GM20000 (cell line): ENCODE measurements at regions not wholly inside any gene's neighbourhood (a gene's known extent, or its start where the extent isn't known, plus 50 kb on each side); places are given as distances from the start of the nearest gene placed in this dataset.
"Not testable (repeated sequence)": the region's sequence is repeated elsewhere in the genome, so short reads cannot be mapped to it uniquely, and the experiment has no call there.

Experiments
- DNase-seq: peaks from one replicate; pipeline ENCODE4 v3.0.0; 2012; ENCODE audit warnings: low spot score
- TF ChIP-seq, protein P1 (sequence below): IDR thresholded peaks from 2 replicates; pipeline ENCODE4 v1.5.1; 2012; ENCODE audit warnings: mild to moderate bottlenecking, control low read depth; ENCODE audit errors: extremely low read depth, missing control alignments

DNA sequence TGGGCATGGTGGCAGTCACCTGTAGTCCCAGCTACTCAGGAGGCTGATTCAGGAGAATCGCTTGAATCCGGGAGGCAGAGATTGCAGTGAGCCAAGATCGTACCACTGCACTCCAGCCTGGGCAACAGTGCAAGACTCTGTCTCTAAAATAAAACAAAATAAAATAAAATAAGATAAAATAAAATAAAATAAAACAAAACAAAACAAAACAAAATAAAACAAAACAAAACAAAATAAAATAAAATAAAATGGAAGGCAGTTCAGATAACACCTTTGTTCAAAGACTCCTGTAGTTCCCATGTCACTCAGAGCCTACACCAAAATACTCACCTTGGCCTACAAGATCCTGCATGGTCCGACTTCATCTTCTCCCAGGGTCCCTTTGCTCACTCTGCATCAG lies 61.3 kb downstream of the SYF2 start:
- not testable (repeated sequence) for DNase-seq

DNA sequence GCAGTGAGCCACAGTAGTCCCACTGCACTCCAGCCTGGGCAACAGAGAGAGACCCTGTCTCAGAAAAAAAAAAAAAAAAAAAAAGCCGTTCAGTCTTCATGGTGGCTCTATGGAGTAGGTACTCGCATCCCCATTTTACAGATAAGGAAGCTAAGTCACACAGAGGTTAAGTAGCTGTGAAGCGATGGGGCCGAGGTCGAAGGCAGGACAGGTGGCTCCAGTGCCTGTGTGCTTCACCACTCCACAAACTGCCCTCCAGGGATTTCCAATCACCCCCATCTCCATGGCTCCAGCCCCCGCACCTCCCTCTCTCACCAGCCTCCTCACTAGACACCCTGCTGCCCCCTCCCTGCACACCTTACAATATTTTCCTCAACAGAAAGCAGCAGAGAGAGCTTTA lies 61.9 kb downstream of the SYF2 start:
- no peak for DNase-seq
- TF ChIP-seq, protein P1, sequence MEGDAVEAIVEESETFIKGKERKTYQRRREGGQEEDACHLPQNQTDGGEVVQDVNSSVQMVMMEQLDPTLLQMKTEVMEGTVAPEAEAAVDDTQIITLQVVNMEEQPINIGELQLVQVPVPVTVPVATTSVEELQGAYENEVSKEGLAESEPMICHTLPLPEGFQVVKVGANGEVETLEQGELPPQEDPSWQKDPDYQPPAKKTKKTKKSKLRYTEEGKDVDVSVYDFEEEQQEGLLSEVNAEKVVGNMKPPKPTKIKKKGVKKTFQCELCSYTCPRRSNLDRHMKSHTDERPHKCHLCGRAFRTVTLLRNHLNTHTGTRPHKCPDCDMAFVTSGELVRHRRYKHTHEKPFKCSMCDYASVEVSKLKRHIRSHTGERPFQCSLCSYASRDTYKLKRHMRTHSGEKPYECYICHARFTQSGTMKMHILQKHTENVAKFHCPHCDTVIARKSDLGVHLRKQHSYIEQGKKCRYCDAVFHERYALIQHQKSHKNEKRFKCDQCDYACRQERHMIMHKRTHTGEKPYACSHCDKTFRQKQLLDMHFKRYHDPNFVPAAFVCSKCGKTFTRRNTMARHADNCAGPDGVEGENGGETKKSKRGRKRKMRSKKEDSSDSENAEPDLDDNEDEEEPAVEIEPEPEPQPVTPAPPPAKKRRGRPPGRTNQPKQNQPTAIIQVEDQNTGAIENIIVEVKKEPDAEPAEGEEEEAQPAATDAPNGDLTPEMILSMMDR, result no peak

DNA sequence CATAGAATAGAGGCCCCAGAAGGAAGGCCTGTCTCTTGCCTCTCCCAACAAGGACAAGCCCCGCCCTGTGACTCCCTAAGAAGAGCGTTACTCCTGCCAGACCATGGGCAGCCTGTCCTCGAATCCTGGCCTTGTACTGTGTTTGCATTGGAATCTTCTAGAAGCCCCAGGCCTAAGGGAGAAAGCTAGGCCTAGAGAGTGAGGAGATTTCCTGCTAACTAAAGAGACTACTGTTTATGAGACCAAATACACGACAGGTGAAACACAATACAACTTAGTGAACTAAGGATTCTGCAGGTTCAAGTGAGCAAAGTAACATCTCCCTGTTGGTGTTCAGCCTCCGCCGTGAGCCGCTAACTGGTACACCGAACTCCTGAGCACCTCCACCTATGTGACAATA lies 62.7 kb downstream of the SYF2 start:
- TF ChIP-seq, protein P1, result no peak
- DNase-seq, result no peak

DNA sequence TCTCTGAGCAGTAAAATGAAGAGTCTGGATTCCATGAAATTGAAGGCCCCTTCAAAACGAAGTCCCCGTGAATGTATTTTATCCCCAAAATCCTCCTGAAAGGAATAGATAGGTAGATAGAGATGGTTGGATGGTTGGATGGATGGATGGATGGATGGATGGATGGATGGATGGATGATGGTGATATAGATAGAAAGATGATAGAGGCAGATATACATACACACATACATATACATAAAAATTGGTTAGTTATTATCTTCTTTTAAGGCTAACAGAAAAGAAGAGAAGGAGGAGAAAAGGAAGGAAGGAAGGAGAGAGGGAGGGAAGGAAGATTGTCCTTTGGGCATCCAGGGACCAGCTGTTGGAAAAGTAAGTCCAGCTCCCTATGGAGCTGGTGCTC lies 63.1 kb downstream of the SYF2 start:
- TF ChIP-seq, protein P1, result no peak
- no peak for DNase-seq

DNA sequence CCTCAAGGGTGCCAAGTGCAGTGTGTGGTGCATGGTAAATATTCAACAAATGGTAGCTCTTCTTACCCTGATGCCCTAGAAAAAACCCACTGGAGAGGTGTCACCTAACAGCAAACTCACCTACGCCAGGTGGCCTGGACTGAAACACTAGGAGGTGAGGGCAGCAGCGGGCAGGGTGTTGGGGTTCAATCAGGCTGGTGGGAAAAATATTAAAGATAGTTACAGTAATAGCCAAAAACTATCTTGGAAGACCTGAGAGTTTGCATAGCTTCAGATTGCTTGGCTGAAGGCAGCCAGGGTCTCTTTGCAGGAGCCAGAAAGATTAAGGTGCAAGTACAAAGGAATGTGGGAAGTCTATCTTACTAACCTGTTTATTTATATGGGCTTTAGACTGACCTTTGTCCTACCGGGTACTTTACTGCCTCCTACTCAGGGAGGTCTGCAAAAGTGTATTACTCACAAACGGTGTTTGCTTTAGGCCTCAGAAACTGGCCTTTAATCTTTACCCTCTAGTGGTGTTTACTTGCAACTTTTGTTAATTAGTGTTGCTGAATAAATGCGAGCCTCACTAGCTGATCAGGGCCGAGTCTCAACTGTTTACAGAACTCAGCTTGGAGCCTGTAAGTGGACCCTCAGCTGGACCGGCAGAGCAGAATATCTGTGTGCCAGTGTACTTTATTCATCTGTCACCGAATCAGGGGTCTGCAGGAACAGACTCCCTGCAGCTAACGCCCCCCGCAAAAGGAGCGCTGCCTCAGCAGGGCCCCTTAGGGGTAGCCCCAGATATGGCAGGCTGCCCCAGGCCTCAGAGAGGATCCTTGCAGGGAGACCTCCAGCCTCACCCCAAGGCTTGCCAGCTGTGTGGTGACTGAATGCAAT lies 63.9 kb downstream of the SYF2 start:
- TF ChIP-seq, protein P1, result no peak
- DNase-seq, result no peak

DNA sequence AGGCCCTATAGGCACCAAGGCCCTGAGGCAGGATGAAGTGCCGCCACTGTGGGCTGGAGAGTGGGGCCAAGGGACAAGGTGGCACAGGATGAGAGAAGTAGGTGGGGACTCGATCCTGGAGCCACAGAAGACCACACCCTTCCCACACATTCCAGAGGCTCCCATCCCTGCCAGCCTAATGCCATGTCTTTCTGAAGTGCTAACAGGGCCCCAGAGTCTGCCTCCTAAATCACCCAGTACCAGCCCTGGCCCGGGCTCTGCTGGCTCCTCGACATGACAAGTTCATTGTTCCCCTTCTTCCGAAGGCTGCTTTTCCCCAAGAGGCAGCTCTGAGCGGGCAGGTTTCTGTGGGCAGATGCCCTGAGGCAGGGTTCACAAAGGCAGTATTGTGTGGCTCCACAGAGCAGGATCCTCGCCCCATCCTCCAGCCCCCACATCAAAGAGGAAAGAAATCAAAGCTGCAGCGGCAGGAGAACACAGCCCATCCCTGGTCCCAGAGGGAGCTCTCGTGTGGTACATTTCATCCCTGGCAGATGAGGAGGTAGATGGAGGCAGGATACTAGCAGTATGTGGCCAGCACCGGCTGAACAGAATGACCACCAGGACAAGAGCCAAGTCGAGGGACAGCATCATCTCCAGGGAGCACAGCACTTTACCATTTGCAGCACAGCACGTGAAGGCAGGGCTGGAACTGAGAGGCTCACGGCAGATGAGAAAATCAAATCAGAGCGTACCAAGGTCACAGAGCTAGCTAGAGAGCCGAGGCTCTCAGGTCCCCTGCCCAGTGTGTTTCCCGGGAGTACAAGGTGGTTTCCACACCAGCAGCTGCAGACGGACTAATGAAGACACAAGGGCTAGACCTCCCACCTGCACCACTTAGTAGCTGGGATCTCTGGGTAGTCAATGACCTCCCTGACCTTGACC lies 64.8 kb downstream of the SYF2 start:
- no peak for DNase-seq
- TF ChIP-seq, protein P1, result no peak

DNA sequence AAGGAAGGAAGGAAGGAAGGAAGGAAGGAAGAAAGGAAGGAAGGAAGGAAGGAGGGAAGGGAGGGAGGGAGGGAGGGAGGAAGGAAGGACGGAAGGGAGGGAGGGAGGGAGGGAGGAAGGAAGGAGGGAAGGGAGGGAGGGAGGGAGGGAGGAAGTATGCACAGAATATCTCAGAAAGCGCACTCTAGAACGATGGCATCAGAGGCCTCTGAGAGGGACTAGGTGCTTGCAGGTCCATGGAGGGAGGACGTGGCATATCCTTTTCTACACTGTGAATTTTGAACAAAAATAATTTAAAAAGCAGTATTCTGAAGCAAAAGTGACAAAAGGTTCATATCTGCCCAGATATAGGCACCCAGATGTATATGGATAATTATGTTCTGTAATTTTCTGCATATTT lies 65.5 kb downstream of the SYF2 start:
- DNase-seq, result no peak
- TF ChIP-seq, protein P1, result no peak
